ENCODE measurements at regions not wholly inside any gene's neighbourhood (a gene's known extent, or its start where the extent isn't known, plus 50 kb on each side); places are given as distances from the start of the nearest gene placed in this dataset.
"Not testable (repeated sequence)": the region's sequence is repeated elsewhere in the genome, so short reads cannot be mapped to it uniquely, and the experiment has no call there.

GRCh38 chr21:9767592-9768375 lies 753.6 kb upstream of the TPTE start:
- Histone ChIP-seq H3K4me3 (no peak overlapping the region), H3K9me3 (replicated peaks in 1 of 11) (peaks cover 23 to 37% (median 32%) of the 10 kb centered on the region in 11 experiments), H4K20me1 (no peaks in the 10 kb centered on the region), H3K9ac (no peak overlapping the region), H3K4me1 (no peaks in the 10 kb centered on the region), H3K4me2 (no peak overlapping the region), H3K27ac (no peak overlapping the region), H3K27me3 (no peaks in the 10 kb centered on the region), H3K36me3 (no peaks in the 10 kb centered on the region)
- TF ChIP-seq Cebpa-rat (IDR thresholded peaks at IDR 0.05): no peak

- H3K27ac ChIP-seq, H3K27me3 ChIP-seq, H3K4me1 ChIP-seq, H4K20me1 ChIP-seq, H3K4me2 ChIP-seq, H3K36me3 ChIP-seq, H3K4me3 ChIP-seq, H3K9ac ChIP-seq: not testable (repeated sequence)
- peaks cover 18 to 39% (median 28%) of the 10 kb centered on the region in 11 experiments for H3K9me3 ChIP-seq (replicated peaks in 1 of 11)
Measured at GRCh38 chr21:9768376-9769130, 752.8 kb upstream of the TPTE start.

DNA sequence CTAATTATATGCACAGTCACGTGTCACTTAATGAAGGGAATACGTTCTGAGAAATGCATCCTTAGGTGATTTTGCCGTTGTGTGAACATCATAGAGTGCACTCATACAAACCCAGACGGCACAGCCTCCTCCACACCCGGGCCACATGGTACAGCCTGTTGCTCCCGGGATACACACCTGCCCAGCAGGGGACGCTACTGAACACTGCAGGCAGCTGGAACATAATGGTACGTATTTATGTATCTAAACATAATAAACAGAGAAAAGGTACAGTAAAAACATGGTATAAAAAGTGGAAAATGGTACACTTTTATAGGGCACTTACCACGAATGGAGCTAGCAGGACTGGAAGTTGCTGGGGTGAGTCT lies 752.3 kb upstream of the TPTE start:
- H3K4me2 ChIP-seq, H3K36me3 ChIP-seq, H4K20me1 ChIP-seq, H3K27ac ChIP-seq, H3K4me3 ChIP-seq, H3K27me3 ChIP-seq, H3K4me1 ChIP-seq, H3K9ac ChIP-seq: not testable (repeated sequence)
- H3K9me3 ChIP-seq (replicated peaks in 1 of 11): peaks cover 17 to 39% (median 23%) of the 10 kb centered on the region in 11 experiments

DNA sequence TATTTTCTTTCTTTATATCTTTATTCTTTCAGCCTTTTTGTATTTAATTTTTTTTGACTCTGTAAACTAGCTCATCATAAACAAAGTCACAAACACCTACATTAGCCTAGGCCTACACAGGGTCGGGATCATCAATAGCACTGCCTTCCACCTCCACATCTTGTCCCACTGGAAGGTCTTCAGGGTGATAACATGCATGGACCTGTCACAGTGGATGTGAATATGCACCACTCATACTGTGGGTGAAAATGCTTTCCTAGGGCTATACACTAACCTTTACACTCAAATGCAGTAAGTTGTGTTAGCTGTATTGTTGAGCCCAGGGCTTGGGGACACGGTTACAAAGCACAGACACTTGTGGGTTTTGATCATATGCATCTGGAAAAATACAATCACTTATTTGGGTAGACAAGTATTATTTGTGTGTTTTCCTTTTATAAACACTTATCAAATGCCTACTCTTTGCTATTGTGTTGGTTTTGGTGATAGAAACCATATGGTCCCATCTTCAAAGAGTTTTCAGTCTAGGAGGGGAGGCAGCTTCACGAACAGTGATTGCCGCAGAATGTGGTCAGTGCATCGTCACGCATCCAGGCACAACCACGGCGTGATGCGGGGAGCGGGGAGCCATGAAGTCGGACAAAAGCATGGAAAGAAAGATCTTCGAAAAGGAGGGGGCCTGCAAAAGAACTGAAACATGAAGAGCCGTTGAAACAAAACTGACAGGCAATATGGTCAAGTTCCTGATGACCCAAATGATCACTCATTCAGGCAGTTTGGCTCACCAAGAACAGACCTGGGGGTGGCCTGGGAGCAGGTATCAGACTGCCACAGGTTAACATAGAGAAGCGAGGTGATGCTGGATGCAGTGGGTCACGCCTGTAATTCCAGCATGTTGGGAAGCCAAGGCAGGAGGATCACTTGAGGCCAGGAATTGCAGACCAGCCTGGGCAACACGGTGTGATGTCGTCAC lies 751.4 kb upstream of the TPTE start:
- not testable (repeated sequence) for H3K9ac ChIP-seq, H3K27ac ChIP-seq, H3K27me3 ChIP-seq, H3K4me1 ChIP-seq, H3K4me3 ChIP-seq, H3K36me3 ChIP-seq, H3K4me2 ChIP-seq, H4K20me1 ChIP-seq
- H3K9me3 ChIP-seq (replicated peaks in 1 of 11): peaks cover 17 to 39% (median 23%) of the 10 kb centered on the region in 11 experiments

- not testable (repeated sequence) for H3K36me3 ChIP-seq, H3K4me3 ChIP-seq, H3K27me3 ChIP-seq, H3K9ac ChIP-seq, H3K27ac ChIP-seq, H3K4me2 ChIP-seq, H3K4me1 ChIP-seq, H4K20me1 ChIP-seq
- H3K9me3 ChIP-seq (replicated peaks in 1 of 11): peaks cover 17 to 39% (median 23%) of the 10 kb centered on the region in 11 experiments
Measured at GRCh38 chr21:9771466-9772347, 749.7 kb upstream of the TPTE start.

GRCh38 chr21:9772348-9772672 lies 749.1 kb upstream of the TPTE start:
- Histone ChIP-seq H3K4me2 (no peak overlapping the region), H4K20me1 (no peaks in the 10 kb centered on the region), H3K27ac (no peak overlapping the region), H3K27me3 (no peaks in the 10 kb centered on the region), H3K9ac (no peak overlapping the region), H3K9me3 (replicated peaks in 1 of 11) (peaks cover 14 to 33% (median 19%) of the 10 kb centered on the region in 11 experiments), H3K4me3 (no peak overlapping the region), H3K4me1 (no peaks in the 10 kb centered on the region), H3K36me3 (no peaks in the 10 kb centered on the region)
- TF ChIP-seq Cebpa-rat (IDR thresholded peaks at IDR 0.05): no peak

DNA sequence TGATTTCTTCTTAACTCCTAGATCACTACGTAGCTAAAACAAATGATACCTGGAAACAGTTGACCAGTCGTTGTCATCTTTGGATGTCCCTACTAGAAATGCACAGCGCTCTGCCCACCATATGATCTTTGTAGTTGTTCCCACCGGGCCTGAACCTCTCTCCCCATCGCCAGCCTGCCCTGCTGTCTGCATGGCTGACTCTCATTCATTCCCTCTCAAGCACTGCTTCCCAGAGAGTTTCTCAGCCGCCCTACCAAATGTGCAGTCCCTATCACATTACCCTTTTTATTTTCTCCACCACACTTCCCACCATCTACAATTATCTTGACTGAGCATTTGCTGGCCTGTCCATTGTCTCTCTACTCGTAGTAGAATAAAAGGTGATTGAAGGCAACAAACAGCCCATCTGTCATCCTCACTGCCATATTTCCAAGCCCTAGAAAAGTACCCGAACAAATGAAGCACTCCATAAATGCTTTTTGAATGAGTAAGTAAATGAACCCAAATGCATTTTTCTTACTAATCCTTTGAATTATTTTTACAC lies 748.4 kb upstream of the TPTE start:
- peaks cover 8 to 27% (median 13%) of the 10 kb centered on the region in 11 experiments for H3K9me3 ChIP-seq (replicated peaks in 1 of 11)
- H3K27me3 ChIP-seq, H3K4me2 ChIP-seq, H3K4me1 ChIP-seq, H4K20me1 ChIP-seq, H3K36me3 ChIP-seq, H3K9ac ChIP-seq, H3K4me3 ChIP-seq, H3K27ac ChIP-seq: not testable (repeated sequence)

- Histone ChIP-seq H3K36me3 (no peaks in the 10 kb centered on the region), H4K20me1 (no peaks in the 10 kb centered on the region), H3K9ac (no peak overlapping the region), H3K27ac (no peak overlapping the region), H3K27me3 (no peaks in the 10 kb centered on the region), H3K9me3 (replicated peaks in 1 of 11) (peaks cover 0 to 17% (median 0%) of the 10 kb centered on the region in 11 experiments; a peak in 2 of 22 replicates), H3K4me2 (no peak overlapping the region), H3K4me1 (no peaks in the 10 kb centered on the region), H3K4me3 (no peak overlapping the region)
- TF ChIP-seq Cebpa-rat (IDR thresholded peaks at IDR 0.05): no peak
Measured at GRCh38 chr21:9774347-9774746, 747.0 kb upstream of the TPTE start.

- H4K20me1 ChIP-seq, H3K4me3 ChIP-seq, H3K36me3 ChIP-seq, H3K4me2 ChIP-seq, H3K9ac ChIP-seq, H3K4me1 ChIP-seq, H3K27me3 ChIP-seq, H3K27ac ChIP-seq: not testable (repeated sequence)
- H3K9me3 ChIP-seq (replicated peaks in 1 of 11): peaks cover 0 to 17% (median 0%) of the 10 kb centered on the region in 11 experiments; a peak in 2 of 22 replicates
Measured at GRCh38 chr21:9774901-9775593, 746.3 kb upstream of the TPTE start.

GRCh38 chr21:9775877-9776276 lies 745.5 kb upstream of the TPTE start:
- not testable (repeated sequence) for H3K27me3 ChIP-seq, H4K20me1 ChIP-seq, H3K4me3 ChIP-seq, H3K4me2 ChIP-seq, H3K36me3 ChIP-seq, H3K4me1 ChIP-seq, H3K27ac ChIP-seq, H3K9ac ChIP-seq
- H3K9me3 ChIP-seq (replicated peaks in 1 of 11): peaks cover 0 to 17% (median 0%) of the 10 kb centered on the region in 11 experiments; a peak in 2 of 22 replicates

DNA sequence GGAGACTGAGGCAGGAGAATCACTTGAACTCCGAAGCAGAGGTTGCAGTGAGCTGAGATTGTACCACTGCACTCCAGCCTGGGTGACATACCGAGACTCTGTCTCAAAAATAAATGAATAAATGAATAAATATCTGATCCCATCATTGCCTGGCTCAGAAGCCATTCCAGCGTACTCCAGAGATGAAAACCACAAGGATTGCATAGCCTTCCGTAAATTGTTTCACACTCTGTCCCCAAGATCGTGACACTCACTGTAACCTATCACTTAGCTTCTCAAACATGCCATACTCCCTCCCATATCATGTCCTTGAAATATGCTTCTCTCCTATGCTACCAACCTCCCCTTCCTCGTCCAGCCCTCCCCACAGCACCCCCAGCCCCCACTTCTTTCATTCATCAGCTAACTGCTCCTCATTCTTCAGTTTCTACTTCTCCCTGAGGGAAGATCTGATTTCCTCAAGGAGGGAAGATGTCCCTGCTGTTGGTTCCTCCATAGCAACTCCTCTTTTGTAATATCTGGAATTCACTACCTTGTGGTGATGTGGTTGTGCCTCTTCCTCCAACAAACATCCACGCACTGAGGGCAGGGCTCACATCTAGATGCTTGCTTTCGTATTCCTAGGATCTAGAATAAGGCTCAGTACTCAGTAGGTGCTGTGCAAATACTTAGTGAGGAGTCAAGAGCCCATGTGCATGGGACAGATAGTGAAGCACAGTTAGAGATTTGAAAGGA lies 744.9 kb upstream of the TPTE start:
- Histone ChIP-seq H3K9me3 (replicated peaks in 1 of 11) (peaks cover 0 to 15% (median 0%) of the 10 kb centered on the region in 11 experiments; a peak in 2 of 22 replicates), H3K4me1 (peaks cover 0 to 12% (median 0%) of the 10 kb centered on the region in 10 experiments; a peak in 4 of 20 replicates)
- H3K4me2 ChIP-seq, H4K20me1 ChIP-seq, H3K27ac ChIP-seq, H3K27me3 ChIP-seq, H3K4me3 ChIP-seq, H3K9ac ChIP-seq, H3K36me3 ChIP-seq: not testable (repeated sequence)
